Stimulated activated CD4-positive, alpha-beta T cell treated with anti-CD3 and anti-CD28 coated beads, TNF-alpha, amount 100 ng/mL, for 24 hours (primary cell): ENCODE measurements at regions not wholly inside any gene's neighbourhood (a gene's known extent, or its start where the extent isn't known, plus 50 kb on each side); places are given as distances from the start of the nearest gene placed in this dataset.

Source experiments
- DNase-seq, 3 experiments: peaks; one replicate each; pipeline ENCODE4 v3.0.0-alpha.2; 2020; ENCODE audit warnings: low read depth in 3 of 3

DNA sequence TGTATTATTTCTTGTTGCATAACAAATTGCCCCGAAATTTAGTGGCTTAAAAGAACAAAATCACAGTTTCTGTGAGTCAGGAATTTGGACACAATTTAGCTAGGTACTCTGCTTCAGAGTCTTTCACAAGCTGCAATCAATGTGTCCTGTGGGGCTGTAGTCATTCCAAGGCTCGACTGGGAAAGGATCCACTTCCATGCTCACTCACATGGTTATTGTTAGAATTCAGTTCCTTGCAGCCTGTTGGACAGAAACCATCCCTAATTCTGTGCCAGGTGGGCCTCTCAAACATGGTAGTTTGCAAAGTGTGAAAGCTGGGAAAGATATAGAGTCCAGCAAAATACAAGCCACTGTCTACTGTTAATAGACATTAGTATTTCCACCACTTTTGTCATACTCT is 59.7 kb upstream of the ARID2 start:
- DNase-seq, result no peak

DNA sequence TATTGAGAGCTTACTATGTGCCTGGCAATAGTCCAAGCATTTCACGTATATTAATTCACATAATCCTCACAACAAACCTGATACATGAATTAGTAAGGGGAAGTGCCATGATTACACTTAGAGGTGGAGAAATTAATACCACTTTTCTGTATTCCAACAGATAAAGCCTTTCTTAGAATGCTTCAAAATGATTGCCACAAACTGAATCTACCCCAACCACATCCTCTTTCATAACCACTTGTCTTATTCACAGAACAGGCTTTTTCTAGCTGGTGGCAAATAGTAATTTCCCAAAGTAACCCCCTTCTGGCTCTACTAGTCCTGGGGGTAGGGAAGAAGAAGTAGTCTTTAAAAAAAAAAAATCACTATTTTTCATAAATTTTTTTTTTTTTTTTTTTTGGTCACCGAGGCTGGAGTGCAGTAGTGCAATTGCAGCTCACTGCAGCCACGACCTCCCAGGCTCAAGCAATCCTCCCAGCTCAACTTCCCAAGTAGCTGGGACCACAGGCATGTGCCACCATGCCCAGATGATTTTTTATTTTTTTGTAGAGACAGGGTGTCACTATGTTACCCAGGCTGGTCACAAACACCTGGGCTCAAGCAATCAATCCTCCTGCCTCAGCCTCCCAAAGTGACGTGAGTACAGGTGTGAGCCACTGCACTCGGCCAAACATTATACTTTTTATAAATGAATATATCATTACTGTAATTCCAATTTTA is 59.0 kb upstream of the ARID2 start:
- no peak for DNase-seq

DNA sequence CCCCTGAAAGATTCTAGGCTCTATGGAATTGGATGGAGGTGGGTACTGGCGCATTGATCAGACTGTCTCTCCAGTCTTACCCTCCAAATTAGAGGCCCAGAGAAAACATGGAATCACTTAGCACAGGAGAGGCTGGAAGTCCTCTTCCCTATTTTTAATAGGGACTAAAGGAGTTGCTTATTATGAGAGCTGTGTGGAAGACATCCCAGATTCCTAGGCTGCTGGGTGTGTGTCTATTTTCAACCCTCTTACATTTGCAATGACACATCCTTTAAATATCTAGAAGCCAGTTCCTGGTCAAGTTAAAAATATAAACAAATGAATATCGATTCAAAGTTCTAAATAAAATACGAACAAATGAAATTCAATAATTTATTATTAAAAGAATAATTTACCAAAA is 58.3 kb upstream of the ARID2 start:
- no peak for DNase-seq

DNA sequence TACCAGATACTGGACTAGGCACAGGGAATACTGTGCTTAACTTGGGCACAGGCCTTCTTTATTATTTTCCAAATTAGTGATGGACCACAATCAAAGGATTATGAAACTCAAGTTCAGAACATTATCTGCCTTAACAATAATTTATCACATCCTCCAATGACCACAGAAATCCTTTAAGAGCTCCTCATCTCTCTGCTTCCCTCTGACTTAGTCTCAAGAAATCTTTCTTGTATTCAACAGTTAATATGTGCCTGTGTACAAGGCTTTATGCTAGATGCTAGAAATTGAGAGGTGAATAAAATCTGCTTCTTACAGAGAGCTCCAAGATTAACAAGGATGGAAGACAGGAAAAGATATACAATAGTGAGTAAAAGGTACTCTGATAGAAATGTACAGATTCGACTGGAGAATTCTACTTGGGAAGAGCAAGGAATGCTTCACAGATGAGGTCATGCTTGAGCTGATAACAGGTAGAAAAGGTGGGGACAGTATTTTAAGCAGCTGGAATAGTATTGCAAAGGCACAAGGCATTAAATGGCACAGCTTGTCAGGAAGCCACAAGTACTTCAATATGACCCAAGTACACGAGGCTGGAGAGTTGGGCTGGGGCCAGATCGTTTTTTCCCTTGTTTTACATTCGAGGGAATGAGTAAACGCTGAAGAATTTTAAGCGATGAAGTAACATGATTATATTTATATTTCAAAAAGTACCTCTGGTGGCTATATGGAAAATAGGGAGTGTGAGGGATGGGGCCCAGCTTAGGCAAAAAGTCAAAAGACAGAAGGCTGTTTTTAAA is 55.1 kb upstream of the ARID2 start:
- DNase-seq, result no peak

DNA sequence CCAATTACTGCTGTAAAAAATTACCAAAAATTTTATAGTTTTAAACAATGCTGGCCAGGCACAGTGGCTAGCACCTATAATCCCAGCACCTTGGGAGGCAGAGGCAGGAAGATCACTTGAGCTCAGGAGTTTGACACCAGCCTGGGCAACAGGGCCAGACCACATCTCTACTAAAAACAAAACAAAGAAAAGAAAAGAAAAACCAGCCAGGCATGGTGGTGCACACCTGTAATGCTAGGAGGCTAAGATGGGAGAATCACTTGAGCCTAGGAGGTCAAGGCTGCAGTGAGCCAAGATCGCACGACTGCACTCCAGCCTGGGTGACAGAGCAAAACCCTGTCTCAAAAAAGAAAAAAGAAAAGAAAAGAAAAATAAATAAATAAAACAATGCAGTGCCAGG is 54.0 kb upstream of the ARID2 start:
- DNase-seq, result no peak
